ENCODE measurements at regions not wholly inside any gene's neighbourhood (a gene's known extent, or its start where the extent isn't known, plus 50 kb on each side); places are given as distances from the start of the nearest gene placed in this dataset.

DNA sequence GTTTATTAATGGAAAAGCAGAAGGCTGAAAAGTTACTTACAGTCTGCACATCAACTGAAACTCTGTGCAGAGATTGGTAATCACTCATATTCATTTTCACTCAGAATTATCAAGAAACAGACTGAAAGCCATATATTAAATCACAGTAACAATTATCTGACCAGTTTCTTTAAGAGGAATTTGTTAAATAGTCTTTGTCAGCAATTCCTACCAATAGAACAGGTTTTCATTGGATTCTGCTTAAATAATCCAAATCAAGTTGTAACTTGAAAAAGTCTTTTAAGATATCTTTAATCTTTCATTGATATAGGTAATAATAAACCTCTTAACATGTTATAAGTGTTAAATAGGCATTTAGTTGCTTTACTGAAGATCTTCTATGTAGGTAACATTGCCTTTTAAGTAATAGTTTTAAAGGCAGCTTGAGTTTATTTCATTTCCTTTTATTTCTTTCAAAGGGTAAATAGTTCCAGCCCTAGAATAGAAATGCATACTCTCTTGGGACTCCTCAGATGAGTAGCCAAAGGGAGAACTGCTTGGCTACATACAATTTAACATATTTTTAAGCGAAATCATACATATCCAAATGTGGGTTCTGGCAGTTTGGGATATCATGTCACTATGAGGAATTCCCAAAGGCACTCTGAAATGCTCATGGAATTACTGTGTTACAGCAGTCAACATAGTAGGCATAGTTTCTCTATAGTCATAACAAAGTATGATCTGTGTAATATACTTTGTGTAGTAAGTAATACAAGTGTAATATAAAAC, 326.0 kb upstream of the SPRY2 start:
- DNase-seq (ENCODE audit: low read depth) = no peak

DNA sequence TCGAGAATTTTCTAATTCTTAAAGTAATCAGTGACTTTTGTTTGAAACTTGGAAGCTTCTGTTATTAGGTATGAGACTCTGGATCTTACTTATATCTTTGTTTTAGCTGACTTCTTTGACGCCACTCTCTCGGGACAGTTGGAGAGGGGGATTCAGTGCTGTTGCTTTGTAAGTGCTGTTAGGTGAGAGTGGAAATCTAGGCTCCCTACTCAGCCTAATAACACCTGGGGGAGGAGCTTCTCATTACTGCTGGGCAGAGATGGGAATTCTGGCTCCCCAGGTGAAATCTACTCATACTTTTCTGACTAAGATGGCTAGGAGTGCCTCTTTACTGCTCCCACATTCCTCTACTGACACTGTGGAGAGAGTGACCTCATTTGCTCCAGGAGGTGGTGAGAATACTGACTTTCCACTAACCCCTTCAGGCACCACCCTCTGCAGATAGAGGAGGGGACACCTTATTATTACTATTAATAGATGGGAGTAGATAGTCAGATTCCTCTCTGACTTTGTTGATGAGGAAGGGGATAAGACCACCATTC, 324.9 kb upstream of the SPRY2 start:
- DNase-seq (ENCODE audit: low read depth) = peak; percentile 9

DNA sequence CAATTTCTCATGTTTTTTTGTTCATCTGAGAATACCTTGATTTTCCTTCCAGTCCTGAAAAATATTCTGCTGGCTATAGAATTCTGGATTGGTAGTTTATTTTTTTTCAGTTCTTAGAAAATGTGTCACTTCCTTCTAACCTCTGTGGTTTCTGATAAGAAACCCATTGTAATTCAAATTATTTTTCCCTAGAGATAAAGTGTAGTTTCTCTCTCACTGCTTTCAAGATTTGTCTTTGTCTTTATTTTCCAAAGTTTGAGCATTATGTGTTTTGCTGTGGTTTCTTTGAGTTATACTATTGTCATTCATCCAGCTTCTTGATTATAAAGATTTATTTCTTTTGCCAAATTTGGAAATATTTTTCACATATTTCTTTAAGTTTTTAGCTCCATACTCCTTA, 324.0 kb upstream of the SPRY2 start:
- peak; percentile 27 for DNase-seq (ENCODE audit: low read depth)

DNA sequence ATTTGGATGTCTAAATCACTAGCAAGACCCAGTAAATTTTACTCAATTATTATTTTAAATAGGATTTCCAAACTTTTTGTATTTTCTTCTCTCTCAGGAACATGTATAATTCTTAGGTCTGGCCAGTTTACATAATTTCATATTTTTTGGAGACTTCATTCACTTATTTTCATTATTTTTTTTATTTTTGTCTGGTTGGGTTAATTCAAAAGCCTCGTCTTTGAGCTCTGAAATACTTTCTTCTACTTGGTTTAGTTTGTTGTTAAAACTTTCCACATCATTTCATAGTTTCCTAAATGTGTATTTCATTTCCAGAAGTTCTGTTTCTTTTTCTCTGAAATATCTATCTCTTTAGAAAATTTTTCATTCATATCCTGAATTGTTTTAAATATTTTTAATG, 322.9 kb upstream of the SPRY2 start:
- DNase-seq (ENCODE audit: low read depth) = no peak

DNA sequence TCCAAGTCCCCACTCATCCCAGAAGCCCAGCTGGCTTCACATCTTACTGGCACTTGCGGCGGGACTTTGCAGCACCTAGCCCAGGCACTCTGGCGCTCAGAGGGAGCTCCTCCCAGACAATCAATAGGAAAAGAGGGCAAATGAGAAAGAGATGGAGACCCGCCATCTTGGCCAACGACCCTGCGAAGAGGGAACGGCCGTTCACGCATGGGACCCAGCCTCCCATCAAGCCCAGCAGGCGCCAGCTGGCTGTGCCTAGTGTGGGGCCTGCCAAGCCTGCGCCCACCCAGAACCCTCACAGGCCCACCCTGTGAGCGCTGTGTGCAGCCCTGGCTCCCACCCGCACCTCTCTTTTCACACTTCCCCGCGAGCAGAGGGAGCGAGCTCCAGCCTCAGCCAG, 317.8 kb upstream of the SPRY2 start:
- DNase-seq (ENCODE audit: low read depth) = no peak

DNA sequence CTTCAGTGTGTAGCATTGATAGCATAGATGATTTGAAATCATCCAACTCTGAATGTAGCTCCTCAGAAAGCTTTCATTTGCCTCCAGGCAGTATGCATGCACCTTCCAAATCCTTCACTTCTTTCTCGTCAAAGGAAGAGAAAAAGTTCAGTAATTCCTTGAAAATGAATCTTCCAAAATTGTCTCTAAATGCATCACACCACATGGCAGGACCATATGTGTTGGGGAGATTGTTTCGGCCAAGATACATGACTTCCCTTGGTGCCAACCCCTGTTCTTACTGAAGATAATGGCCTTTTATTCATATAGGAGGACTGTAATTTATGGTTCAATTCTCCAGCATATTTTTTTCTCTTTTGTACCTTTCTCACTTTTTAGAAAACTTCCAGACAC, 315.6 kb upstream of the SPRY2 start:
- no peak for DNase-seq (ENCODE audit: low read depth)

DNA sequence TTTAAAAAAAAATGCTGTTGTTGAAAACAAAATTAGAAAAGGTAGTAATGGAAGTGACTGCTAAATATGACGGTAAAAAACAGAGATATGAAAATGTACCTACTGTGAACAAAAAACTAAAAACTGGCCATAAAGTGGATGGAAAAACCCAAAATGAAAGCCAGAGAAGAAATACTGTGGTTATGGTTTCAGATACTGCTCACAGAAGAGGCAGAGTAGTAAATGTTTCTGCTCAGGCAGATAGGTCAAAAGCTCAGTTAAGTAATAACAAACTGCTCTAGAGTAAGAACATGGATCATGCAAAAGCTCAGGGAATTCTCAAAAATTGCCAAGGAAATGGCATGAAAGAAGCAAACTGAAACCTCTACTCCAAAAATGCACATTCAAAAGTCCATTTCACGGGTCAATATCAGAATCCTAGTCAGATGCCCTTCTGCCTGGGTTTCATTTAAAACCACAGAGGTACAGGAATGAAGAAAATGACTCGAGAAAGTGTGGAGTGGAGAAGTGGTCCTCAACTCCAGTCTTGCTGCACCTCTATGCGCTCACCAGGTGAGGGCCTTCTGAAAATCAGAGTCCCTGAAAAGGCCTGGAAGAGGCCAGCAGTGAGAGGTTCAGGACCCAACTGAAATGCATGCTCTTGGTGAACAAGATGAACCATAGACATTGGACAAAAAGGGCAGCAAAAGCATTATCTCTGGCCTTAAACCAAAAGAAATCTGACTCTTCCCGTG, 315.0 kb upstream of the SPRY2 start:
- DNase-seq (ENCODE audit: low read depth) = no peak

DNA sequence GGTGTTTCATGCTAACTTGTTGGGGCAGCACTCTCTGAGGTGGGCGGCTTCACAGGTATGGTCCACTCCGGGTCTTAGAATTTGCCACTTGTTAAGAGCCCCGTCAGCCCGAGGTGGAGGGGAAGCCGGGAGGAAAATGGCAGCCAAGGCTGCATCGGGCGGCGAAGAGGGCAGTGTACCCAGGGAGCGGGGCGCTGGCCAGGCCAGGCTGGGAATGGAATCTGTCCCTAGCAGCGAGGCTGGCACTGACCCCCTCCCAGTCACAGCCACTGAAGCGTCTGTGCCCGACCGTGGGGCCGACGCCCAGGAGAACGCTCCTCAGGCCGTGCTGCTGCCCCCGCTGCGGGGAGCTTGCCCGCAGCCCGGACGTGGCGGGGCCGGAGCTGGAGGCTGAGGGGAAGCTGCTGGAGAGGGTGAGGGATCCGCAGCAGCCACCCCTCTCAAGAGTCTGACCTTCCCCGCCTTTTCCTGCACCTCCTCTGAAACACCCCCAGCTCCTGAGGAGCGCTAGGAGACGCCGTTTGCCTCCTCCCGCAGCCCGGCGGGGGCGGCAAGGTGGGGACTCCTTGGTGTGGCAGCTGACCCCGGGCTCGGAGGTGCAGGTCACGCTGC, 313.8 kb upstream of the SPRY2 start:
- DNase-seq (ENCODE audit: low read depth) = peak; percentile 25

DNA sequence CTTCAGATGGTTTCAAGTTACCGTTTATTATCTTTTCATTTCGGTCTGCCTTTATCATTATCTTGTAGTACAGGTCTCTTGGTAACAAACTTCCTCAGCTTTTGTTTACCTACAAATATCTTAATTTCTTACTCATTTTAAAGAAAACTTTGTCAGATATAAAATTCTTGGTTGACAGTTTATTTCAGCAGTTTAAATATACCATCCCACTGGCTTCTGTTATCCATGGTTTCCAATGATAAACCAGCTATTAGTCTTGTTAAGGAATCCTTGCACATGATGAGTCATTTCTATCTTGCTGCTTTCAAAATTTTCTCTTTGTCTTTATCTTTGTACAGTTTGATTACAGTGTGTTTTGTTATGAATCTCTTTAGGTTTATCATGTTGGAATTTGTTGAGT, 308.3 kb upstream of the SPRY2 start:
- DNase-seq (ENCODE audit: low read depth) = no peak

DNA sequence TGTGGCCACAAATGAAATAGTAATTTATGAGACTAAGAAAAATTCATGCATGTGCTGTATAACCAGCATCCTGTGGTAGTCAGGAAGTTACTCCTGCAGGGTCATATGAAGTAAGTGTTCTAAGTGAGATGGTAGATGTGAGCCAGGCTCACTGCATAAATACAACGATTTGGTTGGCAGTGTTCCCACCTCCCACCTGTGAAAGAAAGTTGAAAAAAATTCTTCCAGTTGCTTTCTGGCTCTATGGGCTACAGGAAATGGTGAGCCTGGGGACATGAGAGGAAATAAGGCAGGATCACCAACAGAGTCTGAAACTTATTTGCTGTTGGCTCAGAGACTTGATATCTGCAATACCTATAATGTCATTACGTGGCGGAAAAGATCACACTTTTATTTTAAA, 301.7 kb upstream of the SPRY2 start:
- DNase-seq (ENCODE audit: low read depth) = no peak

DNA sequence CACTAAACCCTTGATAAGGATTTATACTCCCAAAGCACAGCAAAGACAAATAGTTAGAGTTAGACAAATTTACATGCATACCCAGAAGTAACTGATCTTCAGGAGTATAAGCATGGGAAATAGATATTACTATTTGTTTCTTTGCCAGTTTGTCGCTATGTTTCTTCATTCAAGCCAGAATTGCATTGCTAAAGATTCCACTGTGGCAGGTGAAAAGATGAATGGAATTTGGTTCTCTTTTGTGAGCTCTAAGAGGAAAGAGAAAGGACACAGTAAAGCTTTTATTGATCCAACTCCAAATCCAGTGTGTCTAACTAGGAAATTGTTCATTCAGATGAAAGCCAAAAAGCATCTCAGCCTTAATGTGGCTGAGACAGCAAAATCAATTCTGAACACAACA, 292.3 kb upstream of the SPRY2 start:
- DNase-seq (ENCODE audit: low read depth) = no peak

DNA sequence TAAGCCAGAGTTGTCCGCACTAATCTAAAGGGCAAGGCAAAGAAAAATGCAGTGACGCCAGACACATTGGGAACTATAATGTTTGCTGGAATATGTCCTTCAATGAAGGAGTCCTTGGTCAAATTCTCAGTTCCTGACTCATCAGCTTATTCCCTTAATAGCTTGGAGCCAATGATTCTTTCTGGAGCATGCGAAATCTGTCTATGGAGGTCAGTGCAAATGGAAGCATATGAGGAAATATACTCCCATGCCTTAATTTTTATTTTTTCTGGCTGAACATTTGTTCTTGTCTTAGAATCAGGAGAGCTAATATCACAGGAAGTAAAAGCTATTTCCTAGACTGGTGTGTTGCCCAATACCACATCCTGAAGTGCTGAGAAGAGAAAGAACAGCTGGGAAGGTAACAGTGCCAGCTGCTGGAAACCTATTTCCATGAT, 289.8 kb upstream of the SPRY2 start:
- peak; percentile 60 for DNase-seq (ENCODE audit: low read depth)

DNA sequence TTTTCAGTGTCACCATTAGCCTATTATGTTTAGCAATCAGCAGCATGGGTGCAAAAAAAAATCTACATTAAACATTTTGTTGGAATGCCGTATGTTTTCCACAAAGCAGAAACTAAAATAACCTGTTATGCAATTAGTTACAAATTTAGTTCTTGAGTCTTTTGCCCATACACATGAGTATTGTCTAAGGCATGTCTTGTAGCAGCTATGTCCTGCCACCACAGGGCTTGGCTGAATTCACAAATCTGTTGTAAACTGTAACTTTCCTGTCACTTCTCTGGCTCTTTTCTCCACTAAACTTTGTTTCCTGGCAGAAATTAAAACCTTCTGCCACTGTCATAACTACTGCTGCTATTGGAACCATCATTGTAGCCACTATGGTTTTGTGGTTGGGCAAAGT, 277.9 kb upstream of the SPRY2 start:
- DNase-seq (ENCODE audit: low read depth) = no peak

DNA sequence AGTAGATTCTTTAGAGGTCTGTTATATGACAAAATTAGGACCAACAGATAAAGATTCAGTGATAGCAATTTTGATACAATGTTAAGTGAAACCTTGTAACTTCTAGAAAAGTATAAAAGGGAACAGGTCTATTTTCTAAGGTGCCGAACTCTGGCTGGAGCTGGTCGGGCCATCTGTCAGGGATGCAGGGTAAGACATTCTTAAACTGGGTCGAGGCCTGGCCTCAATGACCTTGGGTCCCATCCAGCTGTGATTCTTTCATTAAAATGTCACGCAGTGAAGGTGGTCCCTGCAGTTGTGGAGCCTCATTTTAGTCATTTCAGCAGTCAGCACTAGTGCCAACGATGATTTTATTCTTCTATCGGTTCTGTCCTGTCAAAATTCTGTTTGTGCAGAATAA, 271.9 kb upstream of the SPRY2 start:
- no peak for DNase-seq (ENCODE audit: low read depth)

DNA sequence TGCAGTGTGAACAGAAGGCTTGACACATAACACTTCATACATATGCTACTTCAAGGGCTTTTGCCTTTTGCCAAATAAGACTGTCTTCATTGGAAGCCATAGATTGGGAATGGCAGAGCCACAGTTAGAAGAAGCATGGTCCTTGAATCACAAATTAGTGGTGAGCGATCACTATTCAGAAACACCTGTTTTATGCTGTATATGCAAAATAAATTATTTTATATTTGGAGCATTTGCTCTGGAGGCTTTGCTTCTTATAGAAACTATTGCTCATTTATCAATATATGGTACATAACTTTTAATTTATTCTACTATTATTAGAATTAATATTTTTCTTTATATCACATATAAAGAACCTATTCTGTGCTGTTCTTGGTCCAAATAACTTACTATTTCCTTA, 270.4 kb upstream of the SPRY2 start:
- no peak for DNase-seq (ENCODE audit: low read depth)

DNA sequence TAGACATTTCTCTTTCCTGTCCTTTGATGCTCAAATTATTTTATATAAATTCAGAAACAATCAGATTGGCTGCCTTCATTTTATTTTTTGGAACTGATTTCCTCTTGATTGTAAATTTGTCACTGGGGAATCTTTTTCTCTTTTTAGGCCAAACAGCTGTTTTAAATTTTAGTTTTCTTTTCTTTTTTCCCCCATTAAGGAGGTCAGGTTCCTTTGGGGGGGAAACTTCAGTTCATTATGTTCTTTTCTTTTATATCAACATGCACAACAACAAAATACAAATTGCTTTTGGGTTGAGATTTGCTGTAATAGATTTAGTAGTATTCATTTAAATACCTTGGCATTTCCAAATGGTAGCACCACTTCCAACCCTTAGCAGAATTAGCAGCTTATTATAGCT, 264.8 kb upstream of the SPRY2 start:
- no peak for DNase-seq (ENCODE audit: low read depth)

DNA sequence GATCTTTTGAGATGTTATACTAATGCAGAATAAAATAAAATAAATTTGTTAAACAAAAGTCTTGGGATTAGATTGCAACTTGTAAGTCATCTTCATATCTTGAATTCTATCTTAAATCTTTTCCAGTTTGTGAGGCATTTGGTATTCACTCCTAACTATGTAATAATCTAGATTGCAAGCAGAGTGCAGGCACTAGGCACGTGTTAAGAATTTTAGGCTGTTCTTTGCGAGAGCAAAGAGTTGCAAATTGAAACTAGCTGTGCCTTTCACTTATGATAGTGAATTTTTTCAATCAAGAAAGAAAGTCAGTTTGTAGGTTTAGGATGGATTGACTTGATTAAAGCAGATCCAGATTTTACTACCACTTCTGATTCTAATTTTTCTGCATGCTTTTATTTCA, 264.1 kb upstream of the SPRY2 start:
- no peak for DNase-seq (ENCODE audit: low read depth)

DNA sequence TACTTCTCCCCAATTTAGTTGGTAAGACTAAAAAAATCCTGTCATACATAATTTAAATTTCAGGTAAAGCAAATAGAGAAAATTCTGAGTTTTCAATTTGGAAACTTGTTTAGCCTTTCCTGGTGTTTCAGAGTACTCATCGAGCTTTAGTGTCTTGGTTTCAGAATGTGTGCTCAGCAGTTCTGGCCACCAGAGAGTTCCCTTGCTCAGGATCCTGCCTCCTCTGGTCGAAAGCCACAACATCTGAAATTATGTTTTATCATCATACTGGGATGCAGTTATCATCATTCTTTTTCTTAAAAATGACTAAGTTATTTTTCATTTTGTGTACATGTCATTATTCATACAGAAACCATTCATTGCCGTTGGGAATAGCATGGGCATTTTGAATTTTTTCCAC, 263.2 kb upstream of the SPRY2 start:
- DNase-seq (ENCODE audit: low read depth) = no peak

DNA sequence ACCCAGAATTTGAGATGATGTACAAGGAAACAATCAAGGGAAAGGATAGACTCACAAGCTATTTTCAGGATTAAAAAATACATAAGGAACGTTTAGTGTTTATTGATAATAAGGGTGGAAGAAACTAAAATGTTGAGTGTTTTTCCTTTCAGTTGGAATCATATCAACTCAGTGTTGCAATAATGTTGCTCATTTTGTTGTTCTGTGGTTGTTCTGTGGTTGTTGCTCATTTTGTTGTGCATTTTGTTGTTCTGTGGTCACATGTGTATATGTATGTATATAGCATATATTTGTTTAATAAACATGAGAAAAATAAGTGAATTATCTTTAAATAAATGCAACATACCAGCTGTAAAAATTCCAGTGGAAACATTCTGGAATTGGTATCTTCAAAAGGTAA, 262.4 kb upstream of the SPRY2 start:
- DNase-seq (ENCODE audit: low read depth) = no peak

DNA sequence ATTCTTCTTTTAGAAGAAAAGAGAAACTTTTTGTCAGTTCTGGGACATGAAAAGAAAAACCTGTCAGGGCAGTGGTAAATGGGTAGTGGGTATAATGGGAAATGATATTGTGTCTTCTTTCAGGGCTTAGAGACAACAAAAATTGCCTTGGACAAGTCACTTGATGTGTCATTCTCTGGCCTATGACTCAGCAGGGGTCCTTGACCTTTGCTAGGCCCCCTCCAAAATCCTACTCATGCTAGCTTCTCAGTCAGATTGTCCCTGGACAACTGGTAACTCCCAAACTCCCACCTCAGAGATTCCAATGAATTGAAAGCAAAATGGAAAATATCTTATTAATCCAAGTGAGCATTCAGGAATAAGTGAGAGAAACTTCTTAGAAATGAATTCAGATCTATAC, 258.8 kb upstream of the SPRY2 start:
- no peak for DNase-seq (ENCODE audit: low read depth)

DNA sequence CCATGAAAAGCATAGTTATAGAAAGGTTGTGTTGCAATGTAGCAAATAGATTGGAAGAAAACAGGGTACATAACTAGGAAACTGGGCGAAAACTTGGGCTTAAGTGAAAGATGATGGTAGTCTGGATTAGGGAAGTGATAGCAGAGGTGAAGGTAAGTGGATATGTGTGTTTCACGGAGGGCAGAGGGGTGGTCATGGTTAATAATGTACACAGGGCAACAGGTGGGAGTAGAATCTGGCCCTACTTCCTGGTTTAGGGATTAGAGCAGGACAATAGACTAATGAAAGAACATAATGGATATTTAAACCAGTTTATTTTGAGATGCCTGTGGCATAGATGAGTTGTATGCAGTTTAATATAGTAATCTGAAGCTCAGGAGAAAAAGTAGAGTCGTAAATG, 257.3 kb upstream of the SPRY2 start:
- no peak for DNase-seq (ENCODE audit: low read depth)

DNA sequence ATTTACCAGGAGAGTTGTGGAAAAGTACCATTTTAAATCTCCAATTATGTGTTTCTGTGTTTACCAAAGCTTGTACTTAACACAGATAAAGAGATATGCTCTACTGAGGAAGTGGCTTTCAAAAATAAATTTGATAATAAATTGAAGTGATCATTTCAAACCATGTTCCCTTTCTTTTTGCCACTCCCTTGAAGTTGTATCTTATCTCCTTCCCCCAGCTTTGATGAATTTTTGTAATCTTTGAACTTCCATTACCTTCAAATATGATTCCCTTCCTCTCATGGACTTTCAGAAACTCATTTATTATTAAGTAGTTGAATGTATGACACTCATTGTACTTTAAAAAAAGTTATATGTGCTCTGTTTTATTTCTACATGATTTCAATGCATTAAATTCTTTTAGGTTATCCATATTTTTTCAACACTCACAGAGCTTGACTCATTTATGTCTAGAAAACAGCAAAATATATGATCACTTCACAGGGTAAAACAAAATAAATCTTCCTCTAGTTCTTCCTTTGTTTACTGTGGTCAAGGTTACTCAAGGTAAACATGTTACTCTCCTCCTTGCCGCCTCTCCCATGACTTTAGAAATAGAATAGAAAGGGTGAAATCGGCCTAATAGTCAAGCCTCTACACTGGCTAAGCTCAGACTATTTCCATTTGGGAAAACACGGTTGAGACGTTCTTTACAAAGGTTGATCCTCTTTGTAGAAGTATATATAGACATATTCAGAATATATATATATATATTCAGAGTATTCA, 251.2 kb upstream of the SPRY2 start:
- DNase-seq (ENCODE audit: low read depth) = no peak

All from iris pigment epithelial cell (primary cell).